ENCODE measurements at regions not wholly inside any gene's neighbourhood (a gene's known extent, or its start where the extent isn't known, plus 50 kb on each side); places are given as distances from the start of the nearest gene placed in this dataset.

DNA sequence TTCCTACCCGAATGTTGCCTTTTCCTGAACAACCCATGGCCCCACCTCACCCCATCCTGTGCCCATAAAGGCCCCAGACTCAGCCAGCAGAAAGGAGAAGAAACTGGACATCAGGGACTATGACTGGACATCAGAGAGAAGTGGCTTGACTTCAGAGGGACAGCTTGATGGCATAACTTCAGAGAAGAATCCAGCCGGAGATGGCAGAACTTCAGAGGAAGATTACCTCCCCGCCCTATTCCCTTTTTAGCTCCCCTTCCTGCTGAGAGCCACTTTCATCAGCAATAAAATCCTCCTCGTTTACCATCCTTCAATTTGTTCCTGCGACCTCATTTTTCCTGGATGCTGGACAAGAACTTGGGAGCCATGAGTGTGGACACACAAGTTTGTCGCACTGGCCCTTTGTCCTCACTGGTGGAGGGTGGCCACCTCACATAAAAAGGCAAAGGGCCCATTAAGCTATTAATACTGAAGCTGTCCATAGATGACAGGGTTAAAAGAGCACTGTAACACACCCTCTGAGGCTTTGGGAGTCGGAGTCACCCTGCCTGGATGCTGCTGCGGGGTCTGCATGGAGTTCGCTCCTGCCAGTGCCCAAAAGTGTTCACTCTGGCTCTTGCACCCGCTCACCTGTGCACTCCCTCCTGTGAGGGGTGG is 260.4 kb downstream of the SLITRK1 start:
- Histone ChIP-seq H3K9ac (ENCODE audit: low read depth in 1 of 2, low read length in 2 of 2) (no peak overlapping the region), H3K27ac (ENCODE audit: low read depth in 2 of 2, low read length in 2 of 2) (no peak overlapping the region), H3K36me3 (ENCODE audit: control insufficient read depth in 2 of 2, insufficient read depth in 2 of 2, low read length in 2 of 2) (no peaks in the 10 kb centered on the region), H3K9me3 (ENCODE audit: control insufficient read depth in 2 of 2, low read length in 2 of 2) (peaks cover 0 to 3% of the 10 kb centered on the region in 2 donors), H3K27me3 (ENCODE audit: control insufficient read depth in 2 of 2, insufficient read depth in 2 of 2, low read length in 2 of 2) (no peaks in the 10 kb centered on the region), H3K4me1 (ENCODE audit: control insufficient read depth in 2 of 2, insufficient read depth in 2 of 2, low read length in 2 of 2) (no peaks in the 10 kb centered on the region), H3K4me3 (ENCODE audit: low read length in 2 of 2) (no peak overlapping the region)

DNA sequence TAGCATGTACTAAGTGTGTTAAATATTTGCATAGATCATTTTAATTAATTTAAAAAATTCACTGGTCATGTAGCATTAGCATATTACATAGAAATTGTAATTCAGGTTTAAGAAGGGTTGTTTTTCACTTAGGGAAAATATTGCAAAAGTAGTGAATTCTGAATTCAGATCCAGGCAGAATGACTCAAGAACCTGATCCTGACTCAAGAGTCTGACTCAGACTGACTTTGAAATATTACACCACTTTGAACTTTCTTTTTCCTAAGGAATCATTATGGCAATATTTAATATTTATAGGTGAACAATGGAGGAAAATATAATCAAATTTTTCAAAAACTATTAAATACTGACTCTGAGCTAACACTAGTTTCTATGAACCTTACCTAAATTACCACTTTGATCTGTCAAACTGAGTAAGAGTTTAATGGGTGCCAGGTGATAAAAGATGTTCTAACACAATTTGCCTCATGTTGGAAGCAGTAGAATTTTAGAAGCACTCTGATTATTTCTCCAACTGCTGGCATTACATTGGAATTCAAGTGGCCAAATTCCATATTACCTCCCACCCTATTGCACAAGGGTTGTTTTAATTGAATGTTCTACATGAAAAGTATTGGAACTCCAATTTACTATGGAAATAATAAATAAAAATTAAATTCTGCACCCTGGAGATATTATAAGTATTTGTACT is 261.6 kb downstream of the SLITRK1 start:
- Histone ChIP-seq H3K27ac (ENCODE audit: low read depth in 2 of 2, low read length in 2 of 2) (no peak overlapping the region), H3K4me1 (ENCODE audit: control insufficient read depth in 2 of 2, insufficient read depth in 2 of 2, low read length in 2 of 2) (no peaks in the 10 kb centered on the region), H3K4me3 (ENCODE audit: low read length in 2 of 2) (no peak overlapping the region), H3K36me3 (ENCODE audit: control insufficient read depth in 2 of 2, insufficient read depth in 2 of 2, low read length in 2 of 2) (no peaks in the 10 kb centered on the region), H3K9me3 (ENCODE audit: control insufficient read depth in 2 of 2, low read length in 2 of 2) (peaks cover 0 to 3% of the 10 kb centered on the region in 2 donors), H3K27me3 (ENCODE audit: control insufficient read depth in 2 of 2, insufficient read depth in 2 of 2, low read length in 2 of 2) (no peaks in the 10 kb centered on the region), H3K9ac (ENCODE audit: low read depth in 1 of 2, low read length in 2 of 2) (no peak overlapping the region)

DNA sequence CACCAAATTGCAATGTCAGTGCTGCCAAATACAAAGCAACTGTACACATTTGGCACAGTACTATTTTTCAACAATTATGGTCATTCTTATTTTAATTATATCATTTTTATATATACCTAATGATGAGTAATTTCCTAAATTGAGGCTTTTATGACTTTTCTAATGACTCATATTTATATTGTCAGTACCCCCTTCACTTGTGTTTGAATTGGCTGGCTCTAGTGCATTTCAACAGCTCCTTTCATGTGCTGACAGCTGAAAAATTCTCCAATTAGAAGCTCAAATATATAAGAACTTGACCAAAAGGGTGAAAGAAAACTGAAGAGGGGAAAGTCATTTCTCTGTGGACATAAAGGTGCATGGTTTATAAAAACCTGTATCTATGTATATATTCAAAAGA is 263.3 kb downstream of the SLITRK1 start:
- H3K9ac ChIP-seq (ENCODE audit: low read depth in 1 of 2, low read length in 2 of 2) = no peak overlapping the region
- no peaks in the 10 kb centered on the region for H3K36me3 ChIP-seq (ENCODE audit: control insufficient read depth in 2 of 2, insufficient read depth in 2 of 2, low read length in 2 of 2)
- no peak overlapping the region for H3K4me3 ChIP-seq (ENCODE audit: low read length in 2 of 2)
- H3K9me3 ChIP-seq (ENCODE audit: control insufficient read depth in 2 of 2, low read length in 2 of 2) = peaks cover 0 to 3% of the 10 kb centered on the region in 2 donors
- H3K27me3 ChIP-seq (ENCODE audit: control insufficient read depth in 2 of 2, insufficient read depth in 2 of 2, low read length in 2 of 2) = no peaks in the 10 kb centered on the region
- H3K27ac ChIP-seq (ENCODE audit: low read depth in 2 of 2, low read length in 2 of 2) = no peak overlapping the region
- no peaks in the 10 kb centered on the region for H3K4me1 ChIP-seq (ENCODE audit: control insufficient read depth in 2 of 2, insufficient read depth in 2 of 2, low read length in 2 of 2)

DNA sequence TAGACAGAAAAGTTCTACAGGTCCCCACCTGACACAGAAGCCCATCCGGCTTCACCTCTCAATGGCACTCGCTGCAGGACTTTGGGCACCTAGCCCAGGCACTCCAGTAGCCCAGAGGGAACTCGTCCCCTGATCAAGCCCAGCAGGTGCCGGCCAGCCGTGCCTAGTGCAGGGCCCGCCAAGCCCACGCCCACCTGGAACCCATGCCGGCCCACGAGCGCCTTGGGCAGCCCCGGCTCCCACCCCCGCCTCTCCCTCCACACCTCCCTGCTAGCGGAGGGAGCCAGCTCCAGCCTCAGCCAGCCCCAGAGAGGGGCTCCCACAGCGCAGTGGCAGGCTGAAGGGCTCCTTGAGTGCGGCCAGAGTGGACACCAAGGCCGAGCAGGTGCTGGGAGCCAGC is 268.8 kb downstream of the SLITRK1 start:
- no peak overlapping the region for H3K9ac ChIP-seq (ENCODE audit: low read depth in 1 of 2, low read length in 2 of 2)
- H3K27ac ChIP-seq (ENCODE audit: low read depth in 2 of 2, low read length in 2 of 2) = no peak overlapping the region
- H3K9me3 ChIP-seq (ENCODE audit: control insufficient read depth in 2 of 2, low read length in 2 of 2) = no peaks in the 10 kb centered on the region
- H3K36me3 ChIP-seq (ENCODE audit: control insufficient read depth in 2 of 2, insufficient read depth in 2 of 2, low read length in 2 of 2) = no peaks in the 10 kb centered on the region
- H3K4me1 ChIP-seq (ENCODE audit: control insufficient read depth in 2 of 2, insufficient read depth in 2 of 2, low read length in 2 of 2) = no peaks in the 10 kb centered on the region
- H3K27me3 ChIP-seq (ENCODE audit: control insufficient read depth in 2 of 2, insufficient read depth in 2 of 2, low read length in 2 of 2) = no peaks in the 10 kb centered on the region
- H3K4me3 ChIP-seq (ENCODE audit: low read length in 2 of 2) = no peak overlapping the region

DNA sequence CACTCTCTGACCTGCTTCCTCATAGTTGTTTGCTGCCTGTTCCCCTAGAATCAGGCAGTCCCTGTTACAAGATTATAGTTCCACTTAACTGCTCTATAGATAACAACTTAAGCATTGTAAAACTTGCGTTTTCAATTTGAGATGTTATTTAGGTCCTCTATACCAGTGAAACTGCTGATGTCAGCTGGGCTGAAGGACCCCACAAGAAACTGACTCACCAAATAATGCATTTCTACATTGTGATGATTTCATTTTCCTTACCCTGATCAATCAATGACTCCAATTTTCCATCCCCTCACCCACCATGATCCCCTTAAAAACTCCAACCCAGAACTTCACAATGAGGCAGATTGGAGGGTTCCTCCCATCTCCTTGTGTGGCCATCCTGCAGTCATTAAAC is 280.7 kb downstream of the SLITRK1 start:
- Histone ChIP-seq H3K9ac (ENCODE audit: low read depth in 1 of 2, low read length in 2 of 2) (no peak overlapping the region), H3K27ac (ENCODE audit: low read depth in 2 of 2, low read length in 2 of 2) (no peak overlapping the region), H3K9me3 (ENCODE audit: control insufficient read depth in 2 of 2, low read length in 2 of 2) (peaks cover 3 to 8% of the 10 kb centered on the region in 2 donors), H3K27me3 (ENCODE audit: control insufficient read depth in 2 of 2, insufficient read depth in 2 of 2, low read length in 2 of 2) (no peaks in the 10 kb centered on the region), H3K36me3 (ENCODE audit: control insufficient read depth in 2 of 2, insufficient read depth in 2 of 2, low read length in 2 of 2) (no peaks in the 10 kb centered on the region), H3K4me1 (ENCODE audit: control insufficient read depth in 2 of 2, insufficient read depth in 2 of 2, low read length in 2 of 2) (no peaks in the 10 kb centered on the region), H3K4me3 (ENCODE audit: low read length in 2 of 2) (no peak overlapping the region)

DNA sequence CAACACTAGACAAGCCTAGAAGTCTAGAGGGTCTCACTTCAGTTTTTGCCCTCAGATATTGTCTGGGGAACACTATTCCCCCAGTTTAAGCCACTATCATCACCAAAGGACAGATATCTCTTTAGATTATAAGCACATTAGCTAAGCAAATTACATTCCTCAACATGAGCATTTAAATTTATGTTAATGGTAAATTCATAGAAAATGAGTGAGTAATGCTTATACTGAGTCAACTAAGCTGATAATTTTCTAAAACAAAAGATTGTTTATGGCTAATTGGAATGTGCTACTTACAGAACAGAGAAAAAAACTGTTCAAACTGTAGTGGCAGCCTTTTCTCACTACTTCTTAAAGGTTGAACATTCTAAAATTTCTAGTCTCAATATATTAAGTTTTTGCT is 290.2 kb downstream of the SLITRK1 start:
- Histone ChIP-seq H3K27ac (ENCODE audit: low read depth in 2 of 2, low read length in 2 of 2) (no peak overlapping the region), H3K4me1 (ENCODE audit: control insufficient read depth in 2 of 2, insufficient read depth in 2 of 2, low read length in 2 of 2) (no peaks in the 10 kb centered on the region), H3K27me3 (ENCODE audit: control insufficient read depth in 2 of 2, insufficient read depth in 2 of 2, low read length in 2 of 2) (no peaks in the 10 kb centered on the region), H3K4me3 (ENCODE audit: low read length in 2 of 2) (no peak overlapping the region), H3K9me3 (ENCODE audit: control insufficient read depth in 2 of 2, low read length in 2 of 2) (peaks cover under 1 to 1% of the 10 kb centered on the region in 2 donors), H3K36me3 (ENCODE audit: control insufficient read depth in 2 of 2, insufficient read depth in 2 of 2, low read length in 2 of 2) (no peaks in the 10 kb centered on the region), H3K9ac (ENCODE audit: low read depth in 1 of 2, low read length in 2 of 2) (no peak overlapping the region)

DNA sequence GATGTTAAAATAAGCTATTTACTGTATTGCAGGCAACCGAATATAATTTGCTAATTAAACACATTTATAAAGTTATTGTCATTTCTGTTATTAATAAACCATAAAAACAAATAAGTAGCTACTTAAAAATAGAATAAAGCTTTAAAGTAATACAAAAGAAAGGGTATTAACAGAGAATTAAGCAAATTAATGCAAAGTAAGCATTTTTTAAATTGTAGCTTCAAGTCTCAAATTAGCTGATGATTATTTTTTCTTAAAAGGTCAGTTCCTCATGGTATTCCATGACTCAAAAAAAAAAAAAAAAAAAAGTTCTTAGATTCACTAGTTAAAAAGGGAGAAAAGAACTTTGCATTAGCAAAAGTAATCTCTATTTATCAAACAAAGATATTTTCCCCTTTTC is 292.5 kb downstream of the SLITRK1 start:
- no peaks in the 10 kb centered on the region for H3K9me3 ChIP-seq (ENCODE audit: control insufficient read depth in 2 of 2, low read length in 2 of 2)
- H3K9ac ChIP-seq (ENCODE audit: low read depth in 1 of 2, low read length in 2 of 2) = no peak overlapping the region
- no peak overlapping the region for H3K4me3 ChIP-seq (ENCODE audit: low read length in 2 of 2)
- no peaks in the 10 kb centered on the region for H3K27me3 ChIP-seq (ENCODE audit: control insufficient read depth in 2 of 2, insufficient read depth in 2 of 2, low read length in 2 of 2)
- H3K36me3 ChIP-seq (ENCODE audit: control insufficient read depth in 2 of 2, insufficient read depth in 2 of 2, low read length in 2 of 2) = no peaks in the 10 kb centered on the region
- H3K27ac ChIP-seq (ENCODE audit: low read depth in 2 of 2, low read length in 2 of 2) = no peak overlapping the region
- no peaks in the 10 kb centered on the region for H3K4me1 ChIP-seq (ENCODE audit: control insufficient read depth in 2 of 2, insufficient read depth in 2 of 2, low read length in 2 of 2)

DNA sequence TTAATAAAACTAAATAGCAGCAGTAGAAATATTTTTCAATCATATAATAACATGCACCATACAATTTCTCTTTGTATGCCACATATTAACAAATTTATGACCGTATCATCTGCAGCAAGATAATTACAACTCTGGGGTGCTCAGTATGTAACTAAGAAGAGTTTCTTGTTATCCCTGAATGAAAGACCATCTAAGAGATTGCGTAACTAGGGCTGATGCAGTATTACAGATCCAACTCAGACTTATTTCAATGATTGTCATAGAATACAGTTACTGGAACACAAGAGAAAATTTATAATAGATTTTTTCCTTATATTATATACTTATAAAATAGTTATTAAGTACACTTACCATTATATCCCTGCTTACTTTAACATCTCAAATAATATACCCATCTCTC is 305.1 kb downstream of the SLITRK1 start:
- H3K4me1 ChIP-seq (ENCODE audit: control insufficient read depth in 2 of 2, insufficient read depth in 2 of 2, low read length in 2 of 2) = no peaks in the 10 kb centered on the region
- H3K27ac ChIP-seq (ENCODE audit: low read depth in 2 of 2, low read length in 2 of 2) = no peak overlapping the region
- no peaks in the 10 kb centered on the region for H3K9me3 ChIP-seq (ENCODE audit: control insufficient read depth in 2 of 2, low read length in 2 of 2)
- H3K4me3 ChIP-seq (ENCODE audit: low read length in 2 of 2) = no peak overlapping the region
- H3K36me3 ChIP-seq (ENCODE audit: control insufficient read depth in 2 of 2, insufficient read depth in 2 of 2, low read length in 2 of 2) = no peaks in the 10 kb centered on the region
- H3K27me3 ChIP-seq (ENCODE audit: control insufficient read depth in 2 of 2, insufficient read depth in 2 of 2, low read length in 2 of 2) = no peaks in the 10 kb centered on the region
- no peak overlapping the region for H3K9ac ChIP-seq (ENCODE audit: low read depth in 1 of 2, low read length in 2 of 2)

DNA sequence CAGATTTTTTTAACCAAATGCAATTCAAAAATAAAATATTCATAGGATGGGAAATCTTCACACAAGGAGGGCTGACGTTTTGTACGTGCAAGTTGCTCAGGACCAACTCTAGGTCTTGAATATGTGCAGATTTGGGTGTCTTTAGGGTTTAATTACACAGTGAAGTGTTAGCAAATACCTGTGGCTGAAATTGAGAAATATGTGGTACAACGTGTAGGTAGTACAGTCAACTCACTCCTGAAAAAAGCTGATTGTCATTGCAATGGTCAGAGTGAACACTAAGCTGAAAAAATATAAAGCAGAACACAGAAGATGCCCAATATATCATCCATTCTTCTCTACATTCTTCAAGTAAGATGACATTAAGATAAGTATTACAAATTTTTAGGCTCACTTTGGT is 314.3 kb downstream of the SLITRK1 start:
- Histone ChIP-seq H3K27ac (ENCODE audit: low read depth in 2 of 2, low read length in 2 of 2) (no peak overlapping the region), H3K4me3 (ENCODE audit: low read length in 2 of 2) (no peak overlapping the region), H3K27me3 (ENCODE audit: control insufficient read depth in 2 of 2, insufficient read depth in 2 of 2, low read length in 2 of 2) (no peaks in the 10 kb centered on the region), H3K9ac (ENCODE audit: low read depth in 1 of 2, low read length in 2 of 2) (no peak overlapping the region), H3K36me3 (ENCODE audit: control insufficient read depth in 2 of 2, insufficient read depth in 2 of 2, low read length in 2 of 2) (no peaks in the 10 kb centered on the region), H3K4me1 (ENCODE audit: control insufficient read depth in 2 of 2, insufficient read depth in 2 of 2, low read length in 2 of 2) (no peaks in the 10 kb centered on the region), H3K9me3 (ENCODE audit: control insufficient read depth in 2 of 2, low read length in 2 of 2) (no peaks in the 10 kb centered on the region)

DNA sequence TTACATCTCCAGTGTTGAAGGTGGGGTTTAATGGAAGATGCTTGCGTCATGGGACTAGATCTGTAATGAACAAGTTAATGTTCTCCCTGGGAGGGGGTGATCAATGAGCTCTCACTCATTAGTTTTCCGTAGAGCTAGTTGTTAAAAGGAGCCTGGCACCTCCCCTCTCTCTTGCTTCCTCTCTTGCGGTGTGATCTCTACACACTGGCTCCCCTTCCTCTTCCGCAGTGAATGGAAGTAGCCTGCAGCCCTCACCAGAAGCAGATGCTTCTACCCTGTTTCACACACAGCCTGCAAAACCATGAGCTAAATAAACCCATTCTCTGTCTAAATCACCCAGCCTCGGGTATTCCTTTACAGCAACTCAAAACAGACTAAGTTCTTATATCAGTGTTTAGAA is 318.8 kb downstream of the SLITRK1 start:
- H3K9ac ChIP-seq (ENCODE audit: low read depth in 1 of 2, low read length in 2 of 2) = no peak overlapping the region
- no peaks in the 10 kb centered on the region for H3K9me3 ChIP-seq (ENCODE audit: control insufficient read depth in 2 of 2, low read length in 2 of 2)
- no peak overlapping the region for H3K4me3 ChIP-seq (ENCODE audit: low read length in 2 of 2)
- no peaks in the 10 kb centered on the region for H3K36me3 ChIP-seq (ENCODE audit: control insufficient read depth in 2 of 2, insufficient read depth in 2 of 2, low read length in 2 of 2)
- no peak overlapping the region for H3K27ac ChIP-seq (ENCODE audit: low read depth in 2 of 2, low read length in 2 of 2)
- no peaks in the 10 kb centered on the region for H3K27me3 ChIP-seq (ENCODE audit: control insufficient read depth in 2 of 2, insufficient read depth in 2 of 2, low read length in 2 of 2)
- no peaks in the 10 kb centered on the region for H3K4me1 ChIP-seq (ENCODE audit: control insufficient read depth in 2 of 2, insufficient read depth in 2 of 2, low read length in 2 of 2)

All from mucosa of rectum (tissue), 2 donors.